NCI-H748 treated with DMSO at 0.1 percent for 48 hours (cell line): ENCODE measurements at regions not wholly inside any gene's neighbourhood (a gene's known extent, or its start where the extent isn't known, plus 50 kb on each side); places are given as distances from the start of the nearest gene placed in this dataset.

ENCODE experiments used
- DNase-seq: peaks from one replicate; lab custom pipeline; 2025; lab: John Stamatoyannopoulos, UW

- DNase-seq, result peak; percentile 58
These were observed 79.1 kb upstream of the ADAMTSL1 start for GRCh38 chr9:18394847-18395351.

GRCh38 chr9:18396102-18396728 is 77.7 kb upstream of the ADAMTSL1 start:
- DNase-seq, result peak; percentile 33

- no peak for DNase-seq
These were observed 76.9 kb upstream of the ADAMTSL1 start for GRCh38 chr9:18397076-18397475.

GRCh38 chr9:18398038-18398437 is 75.9 kb upstream of the ADAMTSL1 start:
- DNase-seq, result peak; percentile 97

- DNase-seq, result peak; percentile 9
These were observed 69.4 kb upstream of the ADAMTSL1 start for GRCh38 chr9:18404434-18405029.

- no peak for DNase-seq
These were observed 68.7 kb upstream of the ADAMTSL1 start for GRCh38 chr9:18405240-18405639.

GRCh38 chr9:18410983-18411382 is 63.0 kb upstream of the ADAMTSL1 start:
- DNase-seq, result no peak

GRCh38 chr9:18421391-18421790 is 52.6 kb upstream of the ADAMTSL1 start:
- no peak for DNase-seq

GRCh38 chr9:18422296-18423036 is 51.5 kb upstream of the ADAMTSL1 start:
- no peak for DNase-seq

- DNase-seq, result no peak
These were observed 50.0 kb upstream of the ADAMTSL1 start for GRCh38 chr9:18423791-18424531.
